HG03521 (cell line): ENCODE measurements at regions not wholly inside any gene's neighbourhood (a gene's known extent, or its start where the extent isn't known, plus 50 kb on each side); places are given as distances from the start of the nearest gene placed in this dataset.

ENCODE experiments used
- ATAC-seq: cut with Tn5 transposase; IDR thresholded peaks from one replicate; pipeline ENCODE4 v1.9.1; 2021; ENCODE audit warnings: mild to moderate bottlenecking, moderate library complexity; ENCODE audit not compliant: unreplicated experiment

GRCh38 chr9:12604164-12604821 lies 88.9 kb upstream of the TYRP1 start:
- no peak for ATAC-seq

DNA sequence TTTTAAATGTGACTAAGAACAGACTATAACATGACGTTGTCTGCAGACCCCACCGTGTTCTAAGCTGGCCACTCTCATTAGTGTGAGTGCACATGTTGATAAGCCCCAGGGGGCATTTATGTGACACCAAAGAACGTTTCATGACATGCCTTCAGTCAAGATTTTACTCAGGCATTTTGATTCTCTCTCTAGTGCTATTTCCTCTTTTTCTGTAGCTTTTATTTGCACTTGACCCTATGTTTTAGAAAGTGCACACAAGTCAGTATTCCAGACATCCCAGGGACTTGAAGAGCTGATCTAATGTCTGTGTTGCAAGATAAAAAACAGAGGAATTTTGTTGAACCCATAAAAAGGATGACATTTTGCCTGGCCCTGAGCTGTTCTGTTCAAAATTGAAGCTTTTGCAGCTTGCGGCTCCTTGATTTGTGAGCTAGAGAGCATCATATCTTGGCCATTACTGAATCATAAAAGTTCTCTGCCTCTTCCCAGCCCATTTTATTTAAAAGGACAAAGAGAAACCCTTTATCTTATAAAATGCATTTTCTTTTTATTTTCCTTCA lies 80.9 kb upstream of the TYRP1 start:
- no peak for ATAC-seq

- ATAC-seq = no peak
Observed at GRCh38 chr9:12613071-12613470, 80.1 kb upstream of the TYRP1 start.

DNA sequence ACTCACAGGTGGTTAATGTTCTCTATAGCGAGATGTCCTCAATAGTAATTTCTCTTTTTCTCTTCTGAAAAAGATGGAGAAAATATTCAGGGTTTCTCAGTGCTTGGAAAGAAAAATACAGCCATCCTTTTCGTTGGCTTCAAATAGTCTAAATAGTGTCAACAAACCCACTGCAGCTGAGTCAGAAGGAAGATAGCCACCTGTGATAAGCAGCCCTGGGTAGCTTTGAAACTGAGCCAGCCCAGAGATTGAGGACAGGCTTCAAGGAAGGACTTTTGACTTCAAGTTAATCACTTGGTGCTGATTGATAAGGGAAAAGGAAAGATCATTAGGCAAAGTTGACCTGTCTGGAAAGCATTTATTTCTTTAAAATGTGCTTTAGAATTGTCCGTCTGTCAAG lies 78.7 kb upstream of the TYRP1 start:
- no peak for ATAC-seq

GRCh38 chr9:12618956-12619355 lies 74.2 kb upstream of the TYRP1 start:
- ATAC-seq = no peak

DNA sequence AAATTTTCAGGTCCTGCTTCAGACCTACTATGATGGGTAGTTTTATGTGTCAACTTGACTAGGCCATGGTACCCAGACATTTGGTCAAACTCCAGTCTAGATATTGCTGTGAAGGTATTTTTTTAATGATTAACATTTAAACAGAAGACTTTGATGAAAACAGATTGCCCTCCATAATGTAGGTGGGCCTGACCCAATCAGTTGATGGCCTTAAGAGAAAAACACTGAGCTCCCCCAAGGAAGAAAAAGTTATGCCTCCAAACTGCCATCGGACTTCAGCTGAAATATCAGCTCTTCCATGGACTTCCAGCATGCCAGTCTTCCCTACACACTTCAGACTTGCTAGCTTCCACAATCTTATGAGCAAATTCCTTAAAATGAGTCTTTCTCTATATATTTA lies 67.3 kb upstream of the TYRP1 start:
- ATAC-seq = no peak

DNA sequence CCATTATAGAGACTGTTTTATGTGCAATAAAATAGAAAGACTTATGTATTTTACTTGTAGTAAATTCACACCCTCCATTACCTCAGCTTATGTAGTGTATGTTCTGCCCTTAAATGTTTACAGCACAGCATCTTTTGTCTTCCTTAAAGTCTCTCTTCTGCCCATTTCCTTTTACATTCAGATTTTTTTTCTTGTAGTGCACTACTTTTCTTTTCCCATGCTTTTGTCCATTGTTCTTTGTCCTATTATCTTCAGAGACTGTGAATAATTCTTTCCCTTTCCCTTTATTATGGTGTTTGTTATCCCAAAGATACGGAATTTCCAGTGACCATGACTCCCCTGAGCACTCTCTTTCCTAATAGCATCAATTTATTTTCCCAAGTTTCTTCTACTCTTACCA lies 66.1 kb upstream of the TYRP1 start:
- no peak for ATAC-seq

GRCh38 chr9:12628546-12628945 lies 64.6 kb upstream of the TYRP1 start:
- no peak for ATAC-seq

DNA sequence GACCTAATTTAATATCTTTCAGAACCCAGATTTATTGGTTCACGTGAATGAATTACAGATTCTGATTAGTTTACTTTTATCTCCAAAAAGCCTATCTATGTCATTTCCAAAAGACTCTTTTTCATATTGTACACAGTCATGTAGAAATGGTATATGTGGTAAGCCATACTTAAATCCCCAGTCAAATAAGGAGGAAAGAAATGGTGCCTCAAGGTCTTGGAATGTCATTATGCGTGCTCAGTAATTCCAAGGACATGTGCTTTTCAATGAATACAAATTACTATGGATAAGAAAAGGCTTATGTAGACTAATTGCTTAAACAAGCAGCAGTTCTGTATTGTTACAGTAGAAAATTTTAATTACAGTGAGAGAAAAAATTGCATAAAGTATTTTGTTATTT lies 64.1 kb upstream of the TYRP1 start:
- ATAC-seq = no peak

GRCh38 chr9:12631866-12632265 lies 61.3 kb upstream of the TYRP1 start:
- ATAC-seq = no peak

GRCh38 chr9:12633016-12633765 lies 60.0 kb upstream of the TYRP1 start:
- ATAC-seq = no peak

DNA sequence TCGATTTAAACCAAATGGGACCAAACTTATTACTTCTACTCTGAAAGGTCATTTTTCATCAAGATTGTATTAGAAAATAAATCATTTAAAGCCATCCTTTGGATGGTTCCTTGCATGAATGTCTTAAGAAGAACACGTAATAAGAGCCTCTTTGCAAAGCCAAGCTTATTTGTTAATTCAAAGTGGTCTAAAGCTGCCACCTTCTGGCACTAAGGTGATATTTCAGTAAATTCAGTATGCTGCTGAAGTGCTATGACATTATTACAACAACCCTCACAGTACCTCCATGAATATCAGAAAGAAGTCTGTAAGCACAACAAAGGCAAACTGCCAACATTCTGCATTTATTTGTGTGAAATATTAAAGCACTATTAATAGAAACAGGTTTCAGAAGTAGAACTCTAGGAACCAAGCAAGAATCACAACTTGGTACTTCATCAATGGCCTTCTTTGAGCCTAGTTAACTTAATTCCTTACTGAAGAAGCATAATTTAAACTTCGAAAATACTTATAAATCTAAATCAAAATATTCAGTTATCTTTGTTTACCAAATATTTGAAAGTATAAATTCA lies 53.1 kb upstream of the TYRP1 start:
- ATAC-seq = no peak

DNA sequence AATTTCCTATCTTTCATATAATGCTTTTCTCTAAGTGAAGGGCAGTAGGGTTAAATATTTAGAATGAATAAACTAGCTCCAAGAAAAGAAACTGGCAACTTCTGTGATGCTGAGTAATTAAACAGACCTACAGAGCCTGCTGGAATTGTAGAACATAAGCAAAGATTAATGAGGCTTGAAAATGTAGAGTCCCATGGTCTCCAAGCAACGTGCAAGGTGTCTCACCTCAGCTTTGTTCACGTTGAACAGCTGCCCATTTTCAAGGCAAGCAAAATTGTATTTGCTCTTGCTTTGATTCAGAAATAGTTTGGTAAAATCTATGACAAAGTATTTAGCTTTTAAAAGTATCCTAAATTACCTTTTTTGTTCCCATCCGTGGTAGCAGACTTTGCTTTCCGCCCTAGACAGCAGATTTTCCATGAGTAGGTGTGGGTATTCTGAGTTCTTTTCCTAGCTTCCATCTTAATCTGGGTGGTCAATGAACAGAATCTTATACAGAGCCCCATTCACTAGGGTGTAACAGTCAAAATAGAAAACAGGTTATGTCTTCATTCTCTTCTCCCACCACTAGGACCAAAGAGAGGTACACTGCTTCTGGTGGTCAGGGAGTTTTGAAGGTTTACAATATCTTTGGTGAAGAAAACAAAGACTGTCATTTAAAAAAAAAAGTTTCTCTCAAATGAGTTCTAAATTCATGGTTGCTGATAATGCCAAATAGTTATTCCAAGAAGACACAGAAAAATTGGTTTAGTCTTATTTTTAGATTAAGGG lies 52.1 kb upstream of the TYRP1 start:
- ATAC-seq = no peak
